ENCODE measurements at regions not wholly inside any gene's neighbourhood (a gene's known extent, or its start where the extent isn't known, plus 50 kb on each side); places are given as distances from the start of the nearest gene placed in this dataset.
"Not testable (repeated sequence)": the region's sequence is repeated elsewhere in the genome, so short reads cannot be mapped to it uniquely, and the experiment has no call there.

GRCh38 chr16:29260683-29261426 lies 145.7 kb downstream of the NPIPB11 start:
- not testable (repeated sequence) for H3K36me3 ChIP-seq (ENCODE audit: insufficient read depth, low read length); H3K9ac ChIP-seq (ENCODE audit: low read depth, low read length, poor library complexity, severe bottlenecking); H4K20me1 ChIP-seq (ENCODE audit: insufficient read depth, low read length, poor library complexity, severe bottlenecking); H3K27me3 ChIP-seq (ENCODE audit: insufficient read depth, low read length, poor library complexity, severe bottlenecking); H3K4me1 ChIP-seq (ENCODE audit: insufficient read depth, low read length, poor library complexity, severe bottlenecking); H3F3A ChIP-seq (ENCODE audit: low read depth); H3K4me3 ChIP-seq (ENCODE audit: low read length, poor library complexity, severe bottlenecking); H2AFZ ChIP-seq (ENCODE audit: low read length); H3K4me2 ChIP-seq (ENCODE audit: low read depth, low read length, poor library complexity, severe bottlenecking); H3K79me2 ChIP-seq (ENCODE audit: insufficient read depth, low read length); H3K9me3 ChIP-seq (ENCODE audit: insufficient read depth, low read depth, low read length); H3K9me2 ChIP-seq (replicated peaks; ENCODE audit: low read depth, low read length)

DNA sequence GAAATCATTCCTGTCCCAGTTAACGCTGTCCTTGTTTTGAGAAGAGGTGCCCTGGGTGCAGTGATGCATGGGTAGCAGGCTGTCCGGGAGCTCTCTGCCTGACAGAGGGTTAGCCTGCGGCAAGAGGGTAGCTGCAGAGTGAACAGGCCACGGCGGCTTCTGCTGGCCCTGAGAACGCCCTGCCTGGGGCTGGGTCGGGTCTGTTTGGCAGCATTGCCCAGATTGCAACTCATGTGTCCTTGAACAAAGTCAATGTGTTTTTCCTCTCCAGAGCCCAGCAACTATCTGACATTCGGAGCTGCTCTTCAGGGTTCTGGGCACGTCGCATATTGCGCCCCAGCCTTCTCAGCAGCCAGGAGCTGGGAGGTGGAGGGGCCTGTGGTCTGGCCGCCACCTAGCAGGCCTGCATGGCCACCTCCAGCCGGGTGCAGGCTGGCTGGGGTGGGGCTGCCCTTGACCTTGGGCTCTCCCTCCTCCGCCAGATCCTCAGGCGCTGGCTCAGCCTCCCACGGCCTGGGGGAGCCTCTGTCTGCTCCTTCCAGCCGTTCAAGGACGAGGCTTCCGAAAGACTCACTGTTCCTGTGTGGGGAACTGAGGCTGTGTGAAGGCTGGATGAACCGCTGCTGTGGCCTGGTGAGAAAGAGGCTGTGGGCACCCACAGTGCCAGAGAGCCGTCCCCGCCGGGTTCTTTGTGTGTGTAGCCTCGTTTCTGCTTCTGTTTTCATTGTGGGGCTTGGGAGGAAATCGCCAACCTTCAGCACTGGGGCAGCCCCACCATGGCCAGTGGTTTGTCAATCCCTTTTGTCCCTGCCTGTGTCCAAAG lies 146.7 kb downstream of the NPIPB11 start:
- not testable (repeated sequence) for H3F3A ChIP-seq (ENCODE audit: low read depth); H2AFZ ChIP-seq (ENCODE audit: low read length); H3K36me3 ChIP-seq (ENCODE audit: insufficient read depth, low read length); H3K27me3 ChIP-seq (ENCODE audit: insufficient read depth, low read length, poor library complexity, severe bottlenecking); H4K20me1 ChIP-seq (ENCODE audit: insufficient read depth, low read length, poor library complexity, severe bottlenecking); H3K4me2 ChIP-seq (ENCODE audit: low read depth, low read length, poor library complexity, severe bottlenecking); H3K4me3 ChIP-seq (ENCODE audit: low read length, poor library complexity, severe bottlenecking); H3K9me2 ChIP-seq (replicated peaks; ENCODE audit: low read depth, low read length); H3K79me2 ChIP-seq (ENCODE audit: insufficient read depth, low read length); H3K4me1 ChIP-seq (ENCODE audit: insufficient read depth, low read length, poor library complexity, severe bottlenecking); H3K9me3 ChIP-seq (ENCODE audit: insufficient read depth, low read depth, low read length); H3K9ac ChIP-seq (ENCODE audit: low read depth, low read length, poor library complexity, severe bottlenecking)

DNA sequence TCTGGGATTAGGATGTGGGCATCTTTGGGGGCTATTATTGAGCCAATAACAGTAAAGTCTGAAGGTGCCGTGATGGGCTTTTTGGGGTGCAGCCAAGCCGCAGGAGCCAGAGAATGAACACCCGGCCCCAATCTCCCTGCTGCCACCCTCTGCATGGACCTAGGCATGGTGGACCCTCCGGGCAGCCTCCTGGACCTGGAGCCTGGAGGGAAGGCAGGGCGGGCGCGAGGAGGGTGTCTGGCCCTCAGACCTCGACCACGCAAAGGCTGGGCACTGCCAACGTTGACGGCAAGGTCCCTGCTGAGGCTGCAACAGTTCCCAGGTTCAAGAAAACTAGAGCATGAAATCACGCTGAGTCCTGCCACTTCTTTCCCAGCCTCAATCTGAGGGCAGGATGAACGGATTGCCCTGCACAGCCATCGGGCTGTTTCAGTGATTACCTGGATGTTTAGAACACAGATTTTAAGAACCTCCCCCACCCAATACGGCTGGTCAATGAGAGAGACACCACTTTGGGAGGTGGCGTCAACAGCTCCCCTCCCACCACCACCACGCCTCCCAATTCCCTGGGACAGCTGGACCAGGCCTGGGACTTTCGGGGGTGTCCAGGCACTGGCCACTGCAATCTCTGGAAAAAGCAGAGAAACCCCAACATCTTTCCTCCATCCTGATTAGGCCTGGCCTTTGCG lies 147.4 kb downstream of the NPIPB11 start:
- not testable (repeated sequence) for H3K4me2 ChIP-seq (ENCODE audit: low read depth, low read length, poor library complexity, severe bottlenecking); H3K4me3 ChIP-seq (ENCODE audit: low read length, poor library complexity, severe bottlenecking); H4K20me1 ChIP-seq (ENCODE audit: insufficient read depth, low read length, poor library complexity, severe bottlenecking); H3K79me2 ChIP-seq (ENCODE audit: insufficient read depth, low read length); H3K4me1 ChIP-seq (ENCODE audit: insufficient read depth, low read length, poor library complexity, severe bottlenecking); H3K9me2 ChIP-seq (replicated peaks; ENCODE audit: low read depth, low read length); H3K9me3 ChIP-seq (ENCODE audit: insufficient read depth, low read depth, low read length); H3K27me3 ChIP-seq (ENCODE audit: insufficient read depth, low read length, poor library complexity, severe bottlenecking); H3K9ac ChIP-seq (ENCODE audit: low read depth, low read length, poor library complexity, severe bottlenecking); H3K36me3 ChIP-seq (ENCODE audit: insufficient read depth, low read length); H3F3A ChIP-seq (ENCODE audit: low read depth); H2AFZ ChIP-seq (ENCODE audit: low read length)

DNA sequence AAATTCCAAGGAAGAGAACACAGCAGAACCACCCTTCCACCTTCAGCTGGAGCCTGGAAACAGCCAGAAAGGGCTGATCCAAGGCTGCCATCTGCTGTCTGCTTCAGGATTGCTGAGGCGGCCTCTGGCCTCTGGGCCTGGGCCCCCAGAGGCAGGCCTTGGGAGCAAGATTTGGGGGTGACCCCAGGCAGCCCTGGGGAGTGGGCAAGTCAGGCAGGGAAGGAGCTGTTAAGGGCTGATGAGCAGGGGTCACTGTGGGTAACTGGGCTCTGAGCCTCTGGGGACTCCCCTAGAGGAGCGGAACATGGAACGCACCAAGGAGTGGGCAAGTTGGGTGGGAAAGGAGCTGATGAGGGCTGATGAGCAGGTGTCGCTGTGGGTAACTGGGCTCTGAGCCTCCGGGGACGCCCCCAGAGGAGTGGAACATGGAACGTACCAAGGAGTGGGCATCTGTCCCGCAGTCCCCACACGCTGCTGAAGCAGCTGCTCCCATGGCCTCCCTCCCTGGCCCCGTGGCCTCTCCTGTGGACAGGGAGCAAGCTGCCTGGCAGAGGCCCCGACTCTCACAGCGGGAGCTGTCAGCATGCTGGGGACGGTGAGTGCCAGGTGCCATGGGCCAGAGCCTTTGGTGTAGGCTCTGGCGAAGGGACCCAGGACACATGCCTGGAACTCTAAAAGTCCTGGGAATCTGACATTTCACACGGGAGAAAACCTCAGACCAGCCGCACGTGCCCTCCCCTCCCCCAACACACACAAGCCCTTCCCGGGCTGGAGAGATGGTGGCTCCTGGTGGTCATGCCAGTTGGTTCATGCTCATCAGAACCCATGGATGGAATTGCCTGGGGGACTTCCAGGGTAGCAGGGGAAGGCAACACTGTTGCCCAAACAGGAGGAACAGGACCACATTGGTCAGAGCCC lies 148.8 kb downstream of the NPIPB11 start:
- H3K79me2 ChIP-seq (ENCODE audit: insufficient read depth, low read length); H2AFZ ChIP-seq (ENCODE audit: low read length); H3K4me2 ChIP-seq (ENCODE audit: low read depth, low read length, poor library complexity, severe bottlenecking); H3K9ac ChIP-seq (ENCODE audit: low read depth, low read length, poor library complexity, severe bottlenecking); H3K4me3 ChIP-seq (ENCODE audit: low read length, poor library complexity, severe bottlenecking); H4K20me1 ChIP-seq (ENCODE audit: insufficient read depth, low read length, poor library complexity, severe bottlenecking); H3F3A ChIP-seq (ENCODE audit: low read depth); H3K27me3 ChIP-seq (ENCODE audit: insufficient read depth, low read length, poor library complexity, severe bottlenecking); H3K9me2 ChIP-seq (replicated peaks; ENCODE audit: low read depth, low read length); H3K4me1 ChIP-seq (ENCODE audit: insufficient read depth, low read length, poor library complexity, severe bottlenecking); H3K9me3 ChIP-seq (ENCODE audit: insufficient read depth, low read depth, low read length); H3K36me3 ChIP-seq (ENCODE audit: insufficient read depth, low read length): not testable (repeated sequence)
- TF ChIP-seq, protein P1, sequence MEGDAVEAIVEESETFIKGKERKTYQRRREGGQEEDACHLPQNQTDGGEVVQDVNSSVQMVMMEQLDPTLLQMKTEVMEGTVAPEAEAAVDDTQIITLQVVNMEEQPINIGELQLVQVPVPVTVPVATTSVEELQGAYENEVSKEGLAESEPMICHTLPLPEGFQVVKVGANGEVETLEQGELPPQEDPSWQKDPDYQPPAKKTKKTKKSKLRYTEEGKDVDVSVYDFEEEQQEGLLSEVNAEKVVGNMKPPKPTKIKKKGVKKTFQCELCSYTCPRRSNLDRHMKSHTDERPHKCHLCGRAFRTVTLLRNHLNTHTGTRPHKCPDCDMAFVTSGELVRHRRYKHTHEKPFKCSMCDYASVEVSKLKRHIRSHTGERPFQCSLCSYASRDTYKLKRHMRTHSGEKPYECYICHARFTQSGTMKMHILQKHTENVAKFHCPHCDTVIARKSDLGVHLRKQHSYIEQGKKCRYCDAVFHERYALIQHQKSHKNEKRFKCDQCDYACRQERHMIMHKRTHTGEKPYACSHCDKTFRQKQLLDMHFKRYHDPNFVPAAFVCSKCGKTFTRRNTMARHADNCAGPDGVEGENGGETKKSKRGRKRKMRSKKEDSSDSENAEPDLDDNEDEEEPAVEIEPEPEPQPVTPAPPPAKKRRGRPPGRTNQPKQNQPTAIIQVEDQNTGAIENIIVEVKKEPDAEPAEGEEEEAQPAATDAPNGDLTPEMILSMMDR (conservative IDR thresholded peaks at IDR 0.05; ENCODE audit: low read length), result 0 out of 2 replicates have a peak, but pooled peaks have one; percentile 13

All from Loucy (cell line).